Fibroblast of lung (primary cell): ENCODE measurements at regions not wholly inside any gene's neighbourhood (a gene's known extent, or its start where the extent isn't known, plus 50 kb on each side); places are given as distances from the start of the nearest gene placed in this dataset.

Source experiments
- DNase-seq, 2 donors: peaks; one replicate each; pipeline versions ENCODE4 v3.0.0 to v3.0.0-alpha.2; 2010; ENCODE audit warnings: low read depth in 2 of 2
- H2AFZ ChIP-seq: 2 replicates; pipeline ENCODE4 v1.5.1; 2012; ENCODE audit warnings: low read length, control low read depth, inconsistent platforms
- H3K27ac ChIP-seq: 2 replicates; pipeline ENCODE4 v1.5.1; 2011; ENCODE audit warnings: low read length, control low read depth; ENCODE audit not compliant: insufficient read depth
- H3K27me3 ChIP-seq: 2 replicates; pipeline ENCODE4 v1.5.1; 2011; ENCODE audit warnings: mild to moderate bottlenecking, low read length; ENCODE audit not compliant: control insufficient read depth, insufficient read depth
- H3K36me3 ChIP-seq: 2 replicates; pipeline ENCODE4 v1.5.1; 2011; ENCODE audit warnings: low read length; ENCODE audit not compliant: control insufficient read depth, insufficient read depth
- H3K4me1 ChIP-seq: 2 replicates; pipeline ENCODE4 v1.5.1; 2011; ENCODE audit warnings: low read length; ENCODE audit not compliant: control insufficient read depth, insufficient read depth; ENCODE audit errors: extremely low read depth
- H3K4me2 ChIP-seq: 2 replicates; pipeline ENCODE4 v1.5.1; 2011; ENCODE audit warnings: low read length, control low read depth; ENCODE audit not compliant: insufficient read depth; ENCODE audit errors: extremely low read depth
- H3K4me3 ChIP-seq, 4 experiments: fragments of 200-600 bp in 1 of 4; sonication (generic) in 1 of 4; replicated peaks in 1 of 4; 2 replicates each; pipeline ENCODE4 v1.5.1; 2011 to 2016; ENCODE audit warnings: low read length in 4 of 4, low read depth in 3 of 4, mild to moderate bottlenecking in 3 of 4, control low read depth in 2 of 4, inconsistent platforms in 1 of 4, mixed read lengths in 1 of 4; ENCODE audit not compliant: insufficient read depth in 1 of 4; ENCODE audit errors: control extremely low read depth in 1 of 4
- H3K79me2 ChIP-seq: 2 replicates; pipeline ENCODE4 v1.5.1; 2012; ENCODE audit warnings: mild to moderate bottlenecking, low read length, inconsistent platforms; ENCODE audit not compliant: control insufficient read depth, insufficient read depth
- H3K9ac ChIP-seq: 2 replicates; pipeline ENCODE4 v1.5.1; 2011; ENCODE audit warnings: mild to moderate bottlenecking, low read length, control low read depth; ENCODE audit not compliant: insufficient read depth
- H3K9me3 ChIP-seq: 2 replicates; pipeline ENCODE4 v1.5.1; 2012; ENCODE audit warnings: low read depth, low read length; ENCODE audit not compliant: control insufficient read depth, insufficient read depth
- H4K20me1 ChIP-seq: 2 replicates; pipeline ENCODE4 v1.5.1; 2011; ENCODE audit warnings: low read length; ENCODE audit not compliant: control insufficient read depth, insufficient read depth; ENCODE audit errors: extremely low read depth
- CTCF ChIP-seq, 2 donors: IDR thresholded peaks in 1 of 2; conservative IDR thresholded peaks in 1 of 2; 1 replicate in 1 of 2; 2 replicates in 1 of 2; pipeline ENCODE4 v1.5.1; 2011 to 2012; ENCODE audit warnings: low read length in 2 of 2, control low read depth in 1 of 2, inconsistent platforms in 1 of 2, low read depth in 1 of 2, mild to moderate bottlenecking in 1 of 2
- EZH2 ChIP-seq: IDR thresholded peaks from 2 replicates; pipeline ENCODE4 v1.5.1; 2012; ENCODE audit warnings: low read length, control low read depth, mild to moderate bottlenecking; ENCODE audit errors: missing control alignments

GRCh38 chr7:153447011-153447410 is 605.2 kb upstream of the DPP6 start:
- no peak for TF ChIP-seq CTCF (conservative IDR thresholded peaks at IDR 0.05 in 1 of 2, IDR thresholded peaks at IDR 0.05 in 1 of 2; ENCODE audit: low read depth in 1 of 2, low read length in 2 of 2)
- H2AFZ ChIP-seq, result no peak overlapping the region
- no peak overlapping the region for H3K27ac ChIP-seq
- DNase-seq, result no peak
- no peaks in the 10 kb centered on the region for H3K9me3 ChIP-seq
- no peaks in the 10 kb centered on the region for H3K36me3 ChIP-seq
- no peaks in the 10 kb centered on the region for H3K4me1 ChIP-seq
- no peaks in the 10 kb centered on the region for H4K20me1 ChIP-seq
- no peak overlapping the region for H3K9ac ChIP-seq
- no peaks in the 10 kb centered on the region for H3K27me3 ChIP-seq
- no peaks in the 10 kb centered on the region for H3K79me2 ChIP-seq
- H3K4me2 ChIP-seq, result no peak overlapping the region
- no peak overlapping the region for H3K4me3 ChIP-seq

GRCh38 chr7:153452661-153453060 is 599.5 kb upstream of the DPP6 start:
- no peaks in the 10 kb centered on the region for H3K27me3 ChIP-seq
- TF ChIP-seq CTCF (conservative IDR thresholded peaks at IDR 0.05 in 1 of 2, IDR thresholded peaks at IDR 0.05 in 1 of 2; ENCODE audit: low read depth in 1 of 2, low read length in 2 of 2) (no peak), EZH2 (no peak)

GRCh38 chr7:153454306-153454705 is 597.9 kb upstream of the DPP6 start:
- DNase-seq, result no peak
- no peak overlapping the region for H3K4me2 ChIP-seq
- H3K36me3 ChIP-seq, result no peaks in the 10 kb centered on the region
- H3K4me3 ChIP-seq, result no peak overlapping the region
- H3K27me3 ChIP-seq, result no peaks in the 10 kb centered on the region
- H4K20me1 ChIP-seq, result no peaks in the 10 kb centered on the region
- H3K9ac ChIP-seq, result no peak overlapping the region
- no peaks in the 10 kb centered on the region for H3K4me1 ChIP-seq
- H3K9me3 ChIP-seq, result no peaks in the 10 kb centered on the region
- TF ChIP-seq CTCF (conservative IDR thresholded peaks at IDR 0.05 in 1 of 2, IDR thresholded peaks at IDR 0.05 in 1 of 2; ENCODE audit: low read depth in 1 of 2, low read length in 2 of 2), result no peak
- no peak for TF ChIP-seq EZH2
- H2AFZ ChIP-seq, result no peak overlapping the region
- H3K27ac ChIP-seq, result no peak overlapping the region
- no peaks in the 10 kb centered on the region for H3K79me2 ChIP-seq

More at GRCh38 chr7:153452661-153453060, 599.5 kb upstream of the DPP6 start:
- Histone ChIP-seq H3K79me2 (no peaks in the 10 kb centered on the region), H3K4me3 (no peak overlapping the region), H3K4me1 (no peaks in the 10 kb centered on the region), H3K4me2 (no peak overlapping the region), H3K36me3 (no peaks in the 10 kb centered on the region), H4K20me1 (no peaks in the 10 kb centered on the region), H2AFZ (no peak overlapping the region), H3K9ac (no peak overlapping the region), H3K27ac (no peak overlapping the region), H3K9me3 (no peaks in the 10 kb centered on the region)
- DNase-seq, result no peak
